K562 (cell line): ENCODE measurements at regions not wholly inside any gene's neighbourhood (a gene's known extent, or its start where the extent isn't known, plus 50 kb on each side); places are given as distances from the start of the nearest gene placed in this dataset.

Experiments used
- ATAC-seq: fragments of 200-7000 bp; cut with Tn5 transposase; 3 replicates; pipeline ENCODE4 v1.9.1; 2020; ENCODE audit warnings: moderate library complexity
- BruUV-seq: library from RNA; stranded (reverse); fragments of 400-500 nt; replicated peaks from 2 replicates; lab custom pipeline; 2021; lab: Mats Ljungman, UMichigan
- CTCF ChIA-PET: fragments of 300-600 bp; formaldehyde crosslinking; extraction: SDS; loops from one replicate; lab custom pipeline; 2021; ENCODE audit warnings: low intra/inter-chr PET ratio; lab: Yijun Ruan, JAX
- POLR2A ChIA-PET: fragments of 300-600, 350-650 bp; sonication (Branson Sonifier 250); formaldehyde crosslinking; extraction: SDS; loops from one replicate; lab custom pipeline; 2021; ENCODE audit warnings: antibody characterized with exemption, inconsistent platforms; lab: Yijun Ruan, JAX
- DNase-seq, 4 experiments: peaks; one replicate each; pipeline versions ENCODE4 v3.0.0 to v3.0.0-alpha.2; 2011 to 2018; ENCODE audit warnings: low spot score in 3 of 4, mixed read lengths in 3 of 4; ENCODE audit errors: extremely low read depth in 1 of 4
- FAIRE-seq: peaks from 2 replicates; lab custom pipeline; 2011; peaks lifted over from hg19 to GRCh38; lab: Jason Lieb, UNC
- H2AFZ ChIP-seq: 2 replicates; pipeline ENCODE4 v1.6.0; 2011; ENCODE audit warnings: low read depth, low read length, control low read depth, inconsistent platforms
- H3K27ac ChIP-seq: fragments of 200-600 bp; 3 replicates; pipeline ENCODE4 v1.8.0; 2011; ENCODE audit warnings: low read depth, mild to moderate bottlenecking, control low read depth, inconsistent platforms, low read length, moderate library complexity, mixed read lengths; ENCODE audit errors: extremely low read depth
- H3K27me3 ChIP-seq, 2 experiments: fragments of 300-600 bp in 1 of 2; 2 replicates in 1 of 2; 3 replicates in 1 of 2; pipeline versions ENCODE4 v1.6.0 to v1.8.0; 2011; ENCODE audit warnings: inconsistent platforms in 2 of 2, low read length in 2 of 2, mild to moderate bottlenecking in 1 of 2, mixed read lengths in 1 of 2, moderate library complexity in 1 of 2; ENCODE audit not compliant: control insufficient read depth in 2 of 2, insufficient read depth in 2 of 2
- H3K36me3 ChIP-seq: fragments of 300-600 bp; 3 replicates; pipeline ENCODE4 v1.8.0; 2011; ENCODE audit warnings: mild to moderate bottlenecking, low read length, inconsistent platforms; ENCODE audit not compliant: control insufficient read depth, insufficient read depth
- H3K4me1 ChIP-seq, 2 experiments: fragments of 200-600 bp in 1 of 2; replicated peaks in 1 of 2; 2 replicates in 1 of 2; 3 replicates in 1 of 2; pipeline versions ENCODE4 v1.5.1 to v1.8.0; 2011; ENCODE audit warnings: inconsistent platforms in 2 of 2, low read length in 2 of 2, mild to moderate bottlenecking in 1 of 2, mixed read lengths in 1 of 2, moderate library complexity in 1 of 2; ENCODE audit not compliant: control insufficient read depth in 2 of 2, insufficient read depth in 2 of 2
- H3K4me2 ChIP-seq: 2 replicates; pipeline ENCODE4 v1.6.1; 2011; ENCODE audit warnings: low read length, control low read depth, inconsistent platforms, mixed read lengths; ENCODE audit not compliant: insufficient read depth
- H3K4me3 ChIP-seq: fragments of 200-600 bp; sonication (generic), shearing (Covaris generic); 2 replicates; pipeline ENCODE4 v1.5.1; 2016; ENCODE audit warnings: control low read depth, inconsistent platforms
- H3K79me2 ChIP-seq: fragments of 200-600 bp; 3 replicates; pipeline ENCODE4 v1.8.0; 2011; ENCODE audit warnings: low read length, inconsistent platforms; ENCODE audit not compliant: control insufficient read depth, insufficient read depth
- H3K9ac ChIP-seq, 2 experiments: 2 replicates each; pipeline versions ENCODE4 v1.6.0 to v1.6.1; 2011; ENCODE audit warnings: low read depth in 2 of 2, low read length in 2 of 2, control low read depth in 1 of 2, inconsistent platforms in 1 of 2, mild to moderate bottlenecking in 1 of 2, mixed read lengths in 1 of 2; ENCODE audit not compliant: insufficient read depth in 1 of 2
- H3K9me1 ChIP-seq: one replicate; pipeline ENCODE4 v1.6.0; 2011; ENCODE audit warnings: inconsistent platforms, mild to moderate bottlenecking, low read length, moderate library complexity; ENCODE audit not compliant: control insufficient read depth, insufficient read depth
- H3K9me3 ChIP-seq: replicated peaks from 2 replicates; pipeline ENCODE4 v1.5.1; 2011; ENCODE audit warnings: low read depth, low read length, inconsistent platforms; ENCODE audit not compliant: control insufficient read depth, insufficient read depth
- H4K20me1 ChIP-seq: replicated peaks from 2 replicates; pipeline ENCODE4 v1.6.1; 2011; ENCODE audit warnings: low read length, inconsistent platforms, mixed read lengths; ENCODE audit not compliant: control insufficient read depth, insufficient read depth
- HMG20A ChIP-seq: fragments of 450-650 bp; formaldehyde crosslinking; conservative IDR thresholded peaks from 2 replicates; pipeline ENCODE4 v1.4.0; 2020; ENCODE audit warnings: mild to moderate bottlenecking, mixed read lengths
- KLF1 ChIP-seq: fragments of 450-650 bp; IDR thresholded peaks from 2 replicates; pipeline ENCODE4 v1.6.1; 2016; ENCODE audit warnings: missing genetic modification characterization, missing compliant biosample characterization
- MTA3 ChIP-seq: fragments of 450-650 bp; formaldehyde crosslinking; IDR thresholded peaks from 2 replicates; pipeline ENCODE4 v1.6.1; 2017; ENCODE audit warnings: mild to moderate bottlenecking, borderline replicate concordance
- MXD1 ChIP-seq: fragments of 250-450 bp; sonication (Bioruptor Pico); IDR thresholded peaks from 2 replicates; pipeline ENCODE4 v1.8.0; 2021; ENCODE audit warnings: borderline replicate concordance, mild to moderate bottlenecking, moderate library complexity; ENCODE audit not compliant: poor library complexity, severe bottlenecking
- NELFE ChIP-seq: IDR thresholded peaks from 2 replicates; pipeline ENCODE4 v1.6.1; 2011; ENCODE audit warnings: mild to moderate bottlenecking; ENCODE audit not compliant: insufficient read depth, insufficient read length
- PPARD ChIP-seq: fragments of 250-450 bp; sonication (Bioruptor Pico); IDR thresholded peaks from 2 replicates; pipeline ENCODE4 v1.8.0; 2022; ENCODE audit warnings: inconsistent platforms, mild to moderate bottlenecking, moderate library complexity
- ZC3H11A ChIP-seq: IDR thresholded peaks from 2 replicates; pipeline ENCODE4 v1.6.1; 2012; ENCODE audit warnings: low read depth, low read length, improper control_type of control experiment
- WGBS: fragments of 100-300 bp; shearing (Covaris generic); methylation state at CpG from one replicate; pipeline ENCODE4 v1.1.6; 2016; ENCODE audit warnings: low coverage, mixed read lengths; ENCODE audit not compliant: insufficient coverage; ENCODE audit errors: missing lambda C conversion rate; 5-methylcytosine and 5-hydroxymethylcytosine counted together
- in situ Hi-C: fragments of 300-500 bp; cut with MboI; formaldehyde crosslinking; loops from 4 replicates; pipeline ENCODE4 v1.15.0; 2018; ENCODE audit warnings: inconsistent platforms, mixed read lengths
- intact Hi-C: fragments of 100-400 bp; cut with micrococcal nuclease; formaldehyde crosslinking; loops from 2 replicates; pipeline ENCODE4 v1.14.2; 2022
- TF ChIP-seq, protein P1 (sequence below): fragments of 450-650 bp; IDR thresholded peaks from 2 replicates; pipeline ENCODE4 v1.6.1; 2018; ENCODE audit not compliant: partially characterized antibody
- TF ChIP-seq, protein P2 (sequence below): sonication (generic); formaldehyde crosslinking; IDR thresholded peaks from 2 replicates; pipeline ENCODE4 v1.9.0; 2022; ENCODE audit warnings: mild to moderate bottlenecking, missing genetic modification reagents
- TF ChIP-seq, protein P3 (sequence below): fragments of 250-450 bp; sonication (Bioruptor Pico); IDR thresholded peaks from 2 replicates; pipeline ENCODE4 v1.9.0; 2021; ENCODE audit warnings: mild to moderate bottlenecking

DNA sequence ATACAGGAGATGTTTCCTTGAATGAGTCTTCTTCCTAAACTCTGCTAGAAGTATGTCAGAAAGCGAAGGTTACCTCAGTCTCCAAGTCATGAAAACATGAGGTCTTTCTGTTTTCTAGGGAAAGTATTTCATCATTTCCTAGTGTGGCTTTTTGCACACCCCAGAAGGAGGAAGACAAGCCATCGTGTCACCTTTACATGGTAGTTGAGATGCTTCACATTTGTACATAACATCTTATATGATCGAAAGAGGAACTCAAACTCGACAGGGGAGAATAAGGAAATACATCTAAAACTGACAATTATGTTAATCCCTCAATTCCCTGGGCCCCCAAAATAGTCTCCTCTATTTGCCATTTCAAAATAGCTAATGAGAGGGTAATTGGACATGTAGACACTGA, 214.1 kb upstream of the PLEKHG7 start:
- no TSS peak for BruUV-seq
- intact Hi-C loops = no loop called here
- no peak overlapping the region for H3K27ac ChIP-seq

More for the DNA sequence above, 214.1 kb upstream of the PLEKHG7 start:
- Histone ChIP-seq H3K4me2 (no peak overlapping the region), H3K9ac (no peak overlapping the region), H3K36me3 (no peaks in the 10 kb centered on the region), H3K79me2 (no peaks in the 10 kb centered on the region), H3K9me3 (no peaks in the 10 kb centered on the region), H3K4me1 (no peaks in the 10 kb centered on the region), H2AFZ (no peak overlapping the region), H4K20me1 (no peaks in the 10 kb centered on the region), H3K4me3 (no peak overlapping the region), H3K9me1 (no peaks in the 10 kb centered on the region), H3K27me3 (no peaks in the 10 kb centered on the region)
- ATAC-seq (no peak), FAIRE-seq (no peak), DNase-seq (no peak)
- ChIA-PET POLR2A (interaction anchor here (2.0 kb wide), 1 partner anchor 10 kb away, joined by 6 read pairs; no protein-coding TSS in a partner anchor), CTCF (no interaction called here)
- 43% methylated on average over 4 of the region's 4 CpGs for WGBS
- no peak for TF ChIP-seq ZC3H11A
- TF ChIP-seq MXD1 (CRISPR knock-in tag) = no peak
- no peak for TF ChIP-seq NELFE
- TF ChIP-seq KLF1 = no peak
- TF ChIP-seq MTA3 = no peak
- no peak for TF ChIP-seq PPARD (CRISPR knock-in tag)
- TF ChIP-seq, protein P1, sequence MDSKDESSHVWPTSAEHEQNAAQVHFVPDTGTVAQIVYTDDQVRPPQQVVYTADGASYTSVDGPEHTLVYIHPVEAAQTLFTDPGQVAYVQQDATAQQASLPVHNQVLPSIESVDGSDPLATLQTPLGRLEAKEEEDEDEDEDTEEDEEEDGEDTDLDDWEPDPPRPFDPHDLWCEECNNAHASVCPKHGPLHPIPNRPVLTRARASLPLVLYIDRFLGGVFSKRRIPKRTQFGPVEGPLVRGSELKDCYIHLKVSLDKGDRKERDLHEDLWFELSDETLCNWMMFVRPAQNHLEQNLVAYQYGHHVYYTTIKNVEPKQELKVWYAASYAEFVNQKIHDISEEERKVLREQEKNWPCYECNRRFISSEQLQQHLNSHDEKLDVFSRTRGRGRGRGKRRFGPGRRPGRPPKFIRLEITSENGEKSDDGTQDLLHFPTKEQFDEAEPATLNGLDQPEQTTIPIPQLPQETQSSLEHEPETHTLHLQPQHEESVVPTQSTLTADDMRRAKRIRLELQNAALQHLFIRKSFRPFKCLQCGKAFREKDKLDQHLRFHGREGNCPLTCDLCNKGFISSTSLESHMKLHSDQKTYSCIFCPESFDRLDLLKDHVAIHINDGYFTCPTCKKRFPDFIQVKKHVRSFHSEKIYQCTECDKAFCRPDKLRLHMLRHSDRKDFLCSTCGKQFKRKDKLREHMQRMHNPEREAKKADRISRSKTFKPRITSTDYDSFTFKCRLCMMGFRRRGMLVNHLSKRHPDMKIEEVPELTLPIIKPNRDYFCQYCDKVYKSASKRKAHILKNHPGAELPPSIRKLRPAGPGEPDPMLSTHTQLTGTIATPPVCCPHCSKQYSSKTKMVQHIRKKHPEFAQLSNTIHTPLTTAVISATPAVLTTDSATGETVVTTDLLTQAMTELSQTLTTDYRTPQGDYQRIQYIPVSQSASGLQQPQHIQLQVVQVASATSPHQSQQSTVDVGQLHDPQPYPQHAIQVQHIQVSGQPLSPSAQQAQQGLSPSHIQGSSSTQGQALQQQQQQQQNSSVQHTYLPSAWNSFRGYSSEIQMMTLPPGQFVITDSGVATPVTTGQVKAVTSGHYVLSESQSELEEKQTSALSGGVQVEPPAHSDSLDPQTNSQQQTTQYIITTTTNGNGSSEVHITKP = no peak
- TF ChIP-seq HMG20A (CRISPR knock-in tag) = no peak
- TF ChIP-seq, protein P2, sequence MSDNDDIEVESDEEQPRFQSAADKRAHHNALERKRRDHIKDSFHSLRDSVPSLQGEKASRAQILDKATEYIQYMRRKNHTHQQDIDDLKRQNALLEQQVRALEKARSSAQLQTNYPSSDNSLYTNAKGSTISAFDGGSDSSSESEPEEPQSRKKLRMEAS (CRISPR knock-in tag) = no peak
- TF ChIP-seq, protein P3, sequence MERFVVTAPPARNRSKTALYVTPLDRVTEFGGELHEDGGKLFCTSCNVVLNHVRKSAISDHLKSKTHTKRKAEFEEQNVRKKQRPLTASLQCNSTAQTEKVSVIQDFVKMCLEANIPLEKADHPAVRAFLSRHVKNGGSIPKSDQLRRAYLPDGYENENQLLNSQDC (CRISPR knock-in tag) = no peak
- in situ Hi-C loops = no loop called here
